GM12875 (cell line): ENCODE measurements at regions not wholly inside any gene's neighbourhood (a gene's known extent, or its start where the extent isn't known, plus 50 kb on each side); places are given as distances from the start of the nearest gene placed in this dataset.

Source experiments
- H3K4me3 ChIP-seq: one replicate; pipeline ENCODE4 v1.5.1; 2011; ENCODE audit warnings: low read depth, low read length, control low read depth
- TF ChIP-seq, protein P1 (sequence below): IDR thresholded peaks from 2 replicates; pipeline ENCODE4 v1.5.1; 2011; ENCODE audit warnings: low read depth, mild to moderate bottlenecking, control low read depth, inconsistent platforms, low read length, moderate library complexity, borderline replicate concordance; ENCODE audit not compliant: insufficient read depth

DNA sequence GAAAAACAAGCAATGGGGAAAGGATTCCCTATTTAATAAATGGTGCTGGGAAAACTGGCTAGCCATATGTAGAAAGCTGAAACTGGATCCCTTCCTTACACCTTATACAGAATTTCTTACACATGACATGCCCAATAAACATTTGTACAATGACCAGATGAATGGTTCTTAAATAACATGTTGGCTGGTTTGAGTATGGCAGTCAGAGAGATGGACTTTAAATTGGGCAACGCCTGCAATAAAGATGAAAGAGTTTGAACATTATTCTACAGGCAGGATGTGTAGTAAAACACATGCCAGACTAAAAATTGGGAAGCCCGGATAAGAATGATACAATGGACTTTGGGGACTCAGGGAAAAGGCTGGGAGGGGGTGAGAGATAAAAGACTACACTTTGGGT, 360.6 kb upstream of the KITLG start:
- no peak overlapping the region for H3K4me3 ChIP-seq
- TF ChIP-seq, protein P1, sequence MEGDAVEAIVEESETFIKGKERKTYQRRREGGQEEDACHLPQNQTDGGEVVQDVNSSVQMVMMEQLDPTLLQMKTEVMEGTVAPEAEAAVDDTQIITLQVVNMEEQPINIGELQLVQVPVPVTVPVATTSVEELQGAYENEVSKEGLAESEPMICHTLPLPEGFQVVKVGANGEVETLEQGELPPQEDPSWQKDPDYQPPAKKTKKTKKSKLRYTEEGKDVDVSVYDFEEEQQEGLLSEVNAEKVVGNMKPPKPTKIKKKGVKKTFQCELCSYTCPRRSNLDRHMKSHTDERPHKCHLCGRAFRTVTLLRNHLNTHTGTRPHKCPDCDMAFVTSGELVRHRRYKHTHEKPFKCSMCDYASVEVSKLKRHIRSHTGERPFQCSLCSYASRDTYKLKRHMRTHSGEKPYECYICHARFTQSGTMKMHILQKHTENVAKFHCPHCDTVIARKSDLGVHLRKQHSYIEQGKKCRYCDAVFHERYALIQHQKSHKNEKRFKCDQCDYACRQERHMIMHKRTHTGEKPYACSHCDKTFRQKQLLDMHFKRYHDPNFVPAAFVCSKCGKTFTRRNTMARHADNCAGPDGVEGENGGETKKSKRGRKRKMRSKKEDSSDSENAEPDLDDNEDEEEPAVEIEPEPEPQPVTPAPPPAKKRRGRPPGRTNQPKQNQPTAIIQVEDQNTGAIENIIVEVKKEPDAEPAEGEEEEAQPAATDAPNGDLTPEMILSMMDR, result no peak

- no peak overlapping the region for H3K4me3 ChIP-seq
- TF ChIP-seq, protein P1, result no peak
Measured at GRCh38 chr12:88935856-88936255, 355.6 kb upstream of the KITLG start.

DNA sequence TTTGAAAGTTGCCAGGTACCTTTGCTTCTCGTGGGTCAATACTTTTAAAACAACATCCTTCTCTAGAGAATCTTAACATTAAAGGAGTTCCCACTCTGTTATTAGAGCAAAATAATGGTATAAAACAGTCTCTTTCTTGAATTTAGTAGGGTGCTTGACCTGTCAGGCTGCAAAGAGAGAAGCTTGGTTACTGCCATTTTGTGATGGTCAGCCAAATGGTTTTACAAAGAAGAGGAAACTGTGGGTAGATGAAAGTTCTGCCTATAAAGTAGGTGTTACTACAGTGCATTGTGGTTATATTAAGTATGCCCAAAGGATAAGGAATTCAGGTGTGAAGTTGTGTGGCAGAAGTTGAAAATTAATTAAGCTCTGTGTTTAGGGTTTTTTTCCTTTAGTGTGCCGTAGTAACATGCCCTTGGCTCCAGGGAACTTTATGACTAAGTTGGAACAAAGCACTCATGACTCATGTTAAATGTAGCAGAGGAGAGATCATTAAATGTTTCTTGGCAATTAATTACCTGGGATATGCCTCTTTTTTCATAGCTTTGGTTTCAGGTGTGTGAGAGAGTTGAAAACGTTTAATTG, 354.0 kb upstream of the KITLG start:
- no peak overlapping the region for H3K4me3 ChIP-seq
- TF ChIP-seq, protein P1, result no peak

DNA sequence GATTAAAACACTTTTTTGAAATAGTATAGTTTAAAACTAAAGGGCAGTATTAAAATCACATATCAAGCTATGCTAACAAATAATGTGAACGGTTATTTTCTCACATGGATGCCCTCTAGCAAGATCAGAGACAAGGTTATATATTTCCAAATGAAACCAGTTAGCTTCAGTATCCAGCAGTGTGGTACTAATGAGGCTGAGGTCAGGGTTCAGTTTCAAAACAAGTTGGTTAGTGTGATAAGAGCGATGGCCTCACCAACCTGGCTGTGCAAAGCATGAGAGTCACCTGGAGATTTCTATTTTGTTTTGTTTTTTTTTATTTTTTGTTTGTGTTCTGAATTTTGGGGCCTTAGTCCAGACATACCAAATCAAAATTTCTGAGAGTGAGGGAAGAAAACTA, 352.2 kb upstream of the KITLG start:
- TF ChIP-seq, protein P1, result no peak

GRCh38 chr12:88931598-88931997, 351.3 kb upstream of the KITLG start:
- TF ChIP-seq, protein P1, result no peak
- no peak overlapping the region for H3K4me3 ChIP-seq

More for the DNA sequence above, 352.2 kb upstream of the KITLG start:
- no peak overlapping the region for H3K4me3 ChIP-seq

DNA sequence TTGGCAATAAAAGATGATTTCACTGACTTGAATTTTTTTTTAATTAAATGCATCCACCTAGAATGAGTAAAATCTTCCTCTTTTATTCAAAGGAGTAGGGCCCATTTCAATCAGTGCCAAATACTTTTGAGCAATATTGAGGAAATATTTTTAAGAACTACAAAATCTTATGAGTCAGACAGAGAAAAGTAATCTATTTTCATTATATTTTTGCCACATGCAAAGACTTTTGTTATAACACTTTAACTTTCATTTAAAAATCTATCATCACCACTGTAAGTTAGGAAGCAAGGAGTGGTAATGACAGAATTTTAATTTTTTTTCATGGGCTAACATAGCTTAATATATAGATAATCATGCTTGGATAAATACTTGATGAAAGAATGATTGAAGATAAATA, 345.2 kb upstream of the KITLG start:
- TF ChIP-seq, protein P1, result no peak

GRCh38 chr12:88924162-88924561, 343.9 kb upstream of the KITLG start:
- H3K4me3 ChIP-seq, result no peak overlapping the region
- TF ChIP-seq, protein P1, result no peak

More for the DNA sequence above, 345.2 kb upstream of the KITLG start:
- no peak overlapping the region for H3K4me3 ChIP-seq
